ENCODE measurements at regions not wholly inside any gene's neighbourhood (a gene's known extent, or its start where the extent isn't known, plus 50 kb on each side); places are given as distances from the start of the nearest gene placed in this dataset.

- no peaks in the 10 kb centered on the region for H3K9me3 Mint-ChIP-seq
- no peak overlapping the region for H3K4me2 ChIP-seq
- H3K4me3 ChIP-seq = no peak overlapping the region
- no peaks in the 10 kb centered on the region for H3K27me3 ChIP-seq
- no peaks in the 10 kb centered on the region for H3F3A ChIP-seq (ENCODE audit: low read depth)
- no peak for DNase-seq (ENCODE audit: low spot score)
- no peaks in the 10 kb centered on the region for H3K9me3 ChIP-seq (ENCODE audit: low read depth)
- H3K36me3 Mint-ChIP-seq = no peaks in the 10 kb centered on the region
- TF ChIP-seq EZH2 (IDR thresholded peaks at IDR 0.05) (no peak), CTCF (IDR thresholded peaks at IDR 0.05) (no peak), EZH2phosphoT487 (IDR thresholded peaks at IDR 0.05) (no peak)
- H3K9ac ChIP-seq = no peak overlapping the region
- no peak overlapping the region for H3K4me3 Mint-ChIP-seq
- no peaks in the 10 kb centered on the region for H3K4me1 ChIP-seq
- no peak overlapping the region for H3K27ac ChIP-seq
- H3K27ac Mint-ChIP-seq = peak overlapping the region; percentile 15
- H4K20me1 ChIP-seq (ENCODE audit: low read depth) = no peaks in the 10 kb centered on the region
- no peaks in the 10 kb centered on the region for H3K4me1 Mint-ChIP-seq
- H2AFZ ChIP-seq (replicated peaks) = no peak overlapping the region
- no peaks in the 10 kb centered on the region for H3K79me2 ChIP-seq (ENCODE audit: low read depth)
- H3K27me3 Mint-ChIP-seq (ENCODE audit: insufficient read depth, low read depth) = peaks cover 2% of the 10 kb centered on the region
- no peaks in the 10 kb centered on the region for H3K36me3 ChIP-seq
Observed at GRCh38 chr12:5180496-5180895, 136.8 kb downstream of the KCNA5 start.

GRCh38 chr12:5184186-5184585 lies 140.5 kb downstream of the KCNA5 start:
- H3K27ac Mint-ChIP-seq = no peak overlapping the region
- H3K4me1 ChIP-seq = peaks cover 3% of the 10 kb centered on the region
- no peaks in the 10 kb centered on the region for H3K36me3 ChIP-seq
- no peaks in the 10 kb centered on the region for H3K9me3 Mint-ChIP-seq
- H3K36me3 Mint-ChIP-seq = no peaks in the 10 kb centered on the region
- H3K27me3 Mint-ChIP-seq (ENCODE audit: insufficient read depth, low read depth) = peaks cover 2% of the 10 kb centered on the region
- no peaks in the 10 kb centered on the region for H3K9me3 ChIP-seq (ENCODE audit: low read depth)
- H3K4me2 ChIP-seq = no peak overlapping the region
- H3K79me2 ChIP-seq (ENCODE audit: low read depth) = no peaks in the 10 kb centered on the region
- H3F3A ChIP-seq (ENCODE audit: low read depth) = no peaks in the 10 kb centered on the region
- H3K27ac ChIP-seq = no peak overlapping the region
- H3K4me3 Mint-ChIP-seq = no peak overlapping the region
- no peak for DNase-seq (ENCODE audit: low spot score)
- TF ChIP-seq CTCF (IDR thresholded peaks at IDR 0.05) = peak; percentile 16
- no peak for TF ChIP-seq EZH2phosphoT487 (IDR thresholded peaks at IDR 0.05)
- no peak for TF ChIP-seq EZH2 (IDR thresholded peaks at IDR 0.05)
- H3K9ac ChIP-seq = no peak overlapping the region
- no peak overlapping the region for H2AFZ ChIP-seq (replicated peaks)
- peaks cover 3% of the 10 kb centered on the region for H3K4me1 Mint-ChIP-seq
- H4K20me1 ChIP-seq (ENCODE audit: low read depth) = no peaks in the 10 kb centered on the region
- H3K27me3 ChIP-seq = no peaks in the 10 kb centered on the region
- H3K4me3 ChIP-seq = no peak overlapping the region

- Mint-ChIP-seq H3K36me3 (no peaks in the 10 kb centered on the region), H3K4me3 (no peak overlapping the region), H3K4me1 (peaks cover 3% of the 10 kb centered on the region), H3K9me3 (no peaks in the 10 kb centered on the region), H3K27me3 (ENCODE audit: insufficient read depth, low read depth) (peaks cover 2% of the 10 kb centered on the region), H3K27ac (no peak overlapping the region)
- H3F3A ChIP-seq (ENCODE audit: low read depth) = no peaks in the 10 kb centered on the region
- TF ChIP-seq EZH2phosphoT487 (IDR thresholded peaks at IDR 0.05) = no peak
- no peak for TF ChIP-seq EZH2 (IDR thresholded peaks at IDR 0.05)
- no peak for TF ChIP-seq CTCF (IDR thresholded peaks at IDR 0.05)
- no peak overlapping the region for H3K27ac ChIP-seq
- H3K36me3 ChIP-seq = no peaks in the 10 kb centered on the region
- no peaks in the 10 kb centered on the region for H3K27me3 ChIP-seq
- H3K4me3 ChIP-seq = no peak overlapping the region
- H3K9me3 ChIP-seq (ENCODE audit: low read depth) = no peaks in the 10 kb centered on the region
- no peaks in the 10 kb centered on the region for H3K79me2 ChIP-seq (ENCODE audit: low read depth)
- no peak for DNase-seq (ENCODE audit: low spot score)
- no peaks in the 10 kb centered on the region for H4K20me1 ChIP-seq (ENCODE audit: low read depth)
- no peak overlapping the region for H2AFZ ChIP-seq (replicated peaks)
- no peak overlapping the region for H3K4me2 ChIP-seq
- peaks cover 3% of the 10 kb centered on the region for H3K4me1 ChIP-seq
- H3K9ac ChIP-seq = no peak overlapping the region
Observed at GRCh38 chr12:5185435-5186069, 141.9 kb downstream of the KCNA5 start.
